NCI-H748 treated with DMSO at 0.1 percent for 48 hours (cell line): ENCODE measurements at regions not wholly inside any gene's neighbourhood (a gene's known extent, or its start where the extent isn't known, plus 50 kb on each side); places are given as distances from the start of the nearest gene placed in this dataset.
"Not testable (repeated sequence)": the region's sequence is repeated elsewhere in the genome, so short reads cannot be mapped to it uniquely, and the experiment has no call there.

Experiments
- DNase-seq: peaks from one replicate; lab custom pipeline; 2025; lab: John Stamatoyannopoulos, UW

- no peak for DNase-seq
Measured at GRCh38 chr22:33971561-33971961, 51.3 kb upstream of the LARGE1 start.

GRCh38 chr22:33975841-33976240, 55.6 kb upstream of the LARGE1 start:
- DNase-seq: no peak

GRCh38 chr22:33983558-33983957, 63.3 kb upstream of the LARGE1 start:
- DNase-seq: no peak

GRCh38 chr22:33984211-33984610, 63.9 kb upstream of the LARGE1 start:
- DNase-seq: no peak

- no peak for DNase-seq
Measured at GRCh38 chr22:33984656-33985285, 64.5 kb upstream of the LARGE1 start.

- DNase-seq: no peak
Measured at GRCh38 chr22:33985506-33985905, 65.2 kb upstream of the LARGE1 start.

- DNase-seq: no peak
Measured at GRCh38 chr22:33986167-33986771, 66.0 kb upstream of the LARGE1 start.

GRCh38 chr22:33986954-33987353, 66.7 kb upstream of the LARGE1 start:
- no peak for DNase-seq

GRCh38 chr22:33989263-33989662, 69.0 kb upstream of the LARGE1 start:
- DNase-seq: not testable (repeated sequence)

- DNase-seq: no peak
Measured at GRCh38 chr22:33991620-33992019, 71.3 kb upstream of the LARGE1 start.

GRCh38 chr22:33996824-33997223, 76.5 kb upstream of the LARGE1 start:
- DNase-seq: no peak

- DNase-seq: no peak
Measured at GRCh38 chr22:34000879-34001526, 80.7 kb upstream of the LARGE1 start.

GRCh38 chr22:34001701-34002466, 81.6 kb upstream of the LARGE1 start:
- DNase-seq: no peak

- DNase-seq: no peak
Measured at GRCh38 chr22:34004058-34004457, 83.8 kb upstream of the LARGE1 start.

- DNase-seq: no peak
Measured at GRCh38 chr22:34010259-34010658, 90.0 kb upstream of the LARGE1 start.

- no peak for DNase-seq
Measured at GRCh38 chr22:34015642-34016041, 95.4 kb upstream of the LARGE1 start.

GRCh38 chr22:34017205-34017604, 96.9 kb upstream of the LARGE1 start:
- DNase-seq: no peak

- DNase-seq: no peak
Measured at GRCh38 chr22:34019190-34019845, 99.0 kb upstream of the LARGE1 start.

GRCh38 chr22:34035209-34035608, 114.9 kb upstream of the LARGE1 start:
- DNase-seq: no peak

GRCh38 chr22:34036931-34037330, 116.7 kb upstream of the LARGE1 start:
- DNase-seq: no peak

- DNase-seq: no peak
Measured at GRCh38 chr22:34038801-34039555, 118.7 kb upstream of the LARGE1 start.

- no peak for DNase-seq
Measured at GRCh38 chr22:34045311-34045710, 125.0 kb upstream of the LARGE1 start.
